SK-N-SH (cell line): ENCODE measurements at regions not wholly inside any gene's neighbourhood (a gene's known extent, or its start where the extent isn't known, plus 50 kb on each side); places are given as distances from the start of the nearest gene placed in this dataset.

ENCODE experiments used
- CTCF ChIP-seq: fragments of 200-600 bp; sonication (generic); IDR thresholded peaks from 2 replicates; pipeline ENCODE4 v1.6.1; 2017; ENCODE audit warnings: antibody characterized with exemption, mild to moderate bottlenecking, moderate library complexity
- ELF1 ChIP-seq: IDR thresholded peaks from 2 replicates; pipeline ENCODE4 v1.4.0; 2012
- EP300 ChIP-seq, 2 experiments: IDR thresholded peaks; 2 replicates each; pipeline versions ENCODE4 v1.4.0 to v1.6.1; 2012; ENCODE audit warnings: borderline replicate concordance in 1 of 2, low read depth in 1 of 2, low read length in 1 of 2
- EZH2phosphoT487 ChIP-seq: fragments of 200-600 bp; sonication (generic); IDR thresholded peaks from 2 replicates; pipeline ENCODE4 v1.6.1; 2017; ENCODE audit warnings: low read depth, mixed run types, mild to moderate bottlenecking, antibody characterized with exemption, moderate library complexity, borderline replicate concordance
- NFIC ChIP-seq: IDR thresholded peaks from 2 replicates; pipeline ENCODE4 v1.4.0; 2012; ENCODE audit warnings: borderline replicate concordance
- NRF1 ChIP-seq: IDR thresholded peaks from 2 replicates; pipeline ENCODE4 v1.6.1; 2012; ENCODE audit warnings: low read depth, mild to moderate bottlenecking, low read length

GRCh38 chr4:187449702-187450101, 545.9 kb upstream of the ZFP42 start:
- TF ChIP-seq EZH2phosphoT487: no peak
- TF ChIP-seq CTCF: no peak
- no peak for TF ChIP-seq EP300 (IDR thresholded peaks at IDR 0.05; ENCODE audit: borderline replicate concordance in 1 of 2, low read depth in 1 of 2, low read length in 1 of 2)
- TF ChIP-seq ELF1: no peak
- TF ChIP-seq NRF1: no peak
- TF ChIP-seq NFIC: no peak
